ENCODE measurements at regions not wholly inside any gene's neighbourhood (a gene's known extent, or its start where the extent isn't known, plus 50 kb on each side); places are given as distances from the start of the nearest gene placed in this dataset.

- TF ChIP-seq SIN3A (IDR thresholded peaks at IDR 0.05; ENCODE audit: borderline replicate concordance, insufficient read depth, low read length), result no peak
- TF ChIP-seq REST (IDR thresholded peaks at IDR 0.05; ENCODE audit: insufficient read depth in 1 of 2, low read depth in 2 of 2, low read length in 2 of 2), result no peak
- TF ChIP-seq POLR2AphosphoS5 (IDR thresholded peaks at IDR 0.05; ENCODE audit: low read depth, low read length), result no peak
- TF ChIP-seq FOXP2 (optimal IDR thresholded peaks at IDR 0.05; ENCODE audit: borderline replicate concordance, extremely low read depth, extremely low read length, insufficient read depth), result no peak
- TF ChIP-seq TAF1 (IDR thresholded peaks at IDR 0.05; ENCODE audit: borderline replicate concordance, insufficient read depth, low read length), result no peak
Observed at GRCh38 chr6:6861995-6862394, 245.8 kb upstream of the RREB1 start.

GRCh38 chr6:6863970-6864639, 243.7 kb upstream of the RREB1 start:
- TF ChIP-seq FOXP2 (optimal IDR thresholded peaks at IDR 0.05; ENCODE audit: borderline replicate concordance, extremely low read depth, extremely low read length, insufficient read depth) (no peak), POLR2AphosphoS5 (IDR thresholded peaks at IDR 0.05; ENCODE audit: low read depth, low read length) (no peak), TAF1 (IDR thresholded peaks at IDR 0.05; ENCODE audit: borderline replicate concordance, insufficient read depth, low read length) (no peak), REST (IDR thresholded peaks at IDR 0.05; ENCODE audit: insufficient read depth in 1 of 2, low read depth in 2 of 2, low read length in 2 of 2) (no peak), SIN3A (IDR thresholded peaks at IDR 0.05; ENCODE audit: borderline replicate concordance, insufficient read depth, low read length) (no peak)

- TF ChIP-seq TAF1 (IDR thresholded peaks at IDR 0.05; ENCODE audit: borderline replicate concordance, insufficient read depth, low read length), result no peak
- TF ChIP-seq REST (IDR thresholded peaks at IDR 0.05; ENCODE audit: insufficient read depth in 1 of 2, low read depth in 2 of 2, low read length in 2 of 2), result no peak
- no peak for TF ChIP-seq FOXP2 (optimal IDR thresholded peaks at IDR 0.05; ENCODE audit: borderline replicate concordance, extremely low read depth, extremely low read length, insufficient read depth)
- TF ChIP-seq SIN3A (IDR thresholded peaks at IDR 0.05; ENCODE audit: borderline replicate concordance, insufficient read depth, low read length), result no peak
- no peak for TF ChIP-seq POLR2AphosphoS5 (IDR thresholded peaks at IDR 0.05; ENCODE audit: low read depth, low read length)
Observed at GRCh38 chr6:6865611-6866010, 242.2 kb upstream of the RREB1 start.

- TF ChIP-seq POLR2AphosphoS5 (IDR thresholded peaks at IDR 0.05; ENCODE audit: low read depth, low read length) (no peak), REST (IDR thresholded peaks at IDR 0.05; ENCODE audit: insufficient read depth in 1 of 2, low read depth in 2 of 2, low read length in 2 of 2) (no peak), SIN3A (IDR thresholded peaks at IDR 0.05; ENCODE audit: borderline replicate concordance, insufficient read depth, low read length) (no peak), TAF1 (IDR thresholded peaks at IDR 0.05; ENCODE audit: borderline replicate concordance, insufficient read depth, low read length) (no peak), FOXP2 (optimal IDR thresholded peaks at IDR 0.05; ENCODE audit: borderline replicate concordance, extremely low read depth, extremely low read length, insufficient read depth) (no peak)
Observed at GRCh38 chr6:6866656-6867403, 240.9 kb upstream of the RREB1 start.
